ENCODE measurements at regions not wholly inside any gene's neighbourhood (a gene's known extent, or its start where the extent isn't known, plus 50 kb on each side); places are given as distances from the start of the nearest gene placed in this dataset.

- DNase-seq: no peak
Measured at GRCh38 chr16:9536905-9537304, 445.5 kb downstream of the HAPSTR1 start.

GRCh38 chr16:9539346-9539745 lies 447.9 kb downstream of the HAPSTR1 start:
- DNase-seq: no peak

GRCh38 chr16:9541723-9542122 lies 450.3 kb downstream of the HAPSTR1 start:
- no peak for DNase-seq

GRCh38 chr16:9542165-9542755 lies 450.8 kb downstream of the HAPSTR1 start:
- no peak for DNase-seq

GRCh38 chr16:9545522-9546437 lies 454.3 kb downstream of the HAPSTR1 start:
- no peak for DNase-seq

- DNase-seq: no peak
Measured at GRCh38 chr16:9546438-9546786, 455.0 kb downstream of the HAPSTR1 start.

- DNase-seq: no peak
Measured at GRCh38 chr16:9549487-9549886, 458.0 kb downstream of the HAPSTR1 start.

- DNase-seq: no peak
Measured at GRCh38 chr16:9555051-9555450, 463.6 kb downstream of the HAPSTR1 start.

GRCh38 chr16:9556949-9557665 lies 465.7 kb downstream of the HAPSTR1 start:
- DNase-seq: no peak

GRCh38 chr16:9557713-9558112 lies 466.3 kb downstream of the HAPSTR1 start:
- DNase-seq: no peak

GRCh38 chr16:9566099-9566498 lies 474.7 kb downstream of the HAPSTR1 start:
- DNase-seq: no peak

- no peak for DNase-seq
Measured at GRCh38 chr16:9567666-9568065, 476.2 kb downstream of the HAPSTR1 start.

- DNase-seq: no peak
Measured at GRCh38 chr16:9568261-9568660, 476.8 kb downstream of the HAPSTR1 start.

GRCh38 chr16:9570521-9570920 lies 479.1 kb downstream of the HAPSTR1 start:
- no peak for DNase-seq

GRCh38 chr16:9578459-9578858 lies 487.0 kb downstream of the HAPSTR1 start:
- DNase-seq: no peak

GRCh38 chr16:9580025-9580424 lies 488.6 kb downstream of the HAPSTR1 start:
- DNase-seq: no peak

GRCh38 chr16:9593440-9593839 lies 502.0 kb downstream of the HAPSTR1 start:
- DNase-seq: no peak

GRCh38 chr16:9594047-9594446 lies 502.6 kb downstream of the HAPSTR1 start:
- DNase-seq: no peak

- no peak for DNase-seq
Measured at GRCh38 chr16:9594946-9595345, 503.5 kb downstream of the HAPSTR1 start.

- no peak for DNase-seq
Measured at GRCh38 chr16:9595393-9595792, 503.9 kb downstream of the HAPSTR1 start.

GRCh38 chr16:9596788-9597187 lies 505.3 kb downstream of the HAPSTR1 start:
- DNase-seq: no peak

- DNase-seq: no peak
Measured at GRCh38 chr16:9597967-9598730, 506.7 kb downstream of the HAPSTR1 start.

GRCh38 chr16:9598731-9599083 lies 507.3 kb downstream of the HAPSTR1 start:
- no peak for DNase-seq

Data from SHP77 (cell line).